ENCODE measurements at regions not wholly inside any gene's neighbourhood (a gene's known extent, or its start where the extent isn't known, plus 50 kb on each side); places are given as distances from the start of the nearest gene placed in this dataset.

DNA sequence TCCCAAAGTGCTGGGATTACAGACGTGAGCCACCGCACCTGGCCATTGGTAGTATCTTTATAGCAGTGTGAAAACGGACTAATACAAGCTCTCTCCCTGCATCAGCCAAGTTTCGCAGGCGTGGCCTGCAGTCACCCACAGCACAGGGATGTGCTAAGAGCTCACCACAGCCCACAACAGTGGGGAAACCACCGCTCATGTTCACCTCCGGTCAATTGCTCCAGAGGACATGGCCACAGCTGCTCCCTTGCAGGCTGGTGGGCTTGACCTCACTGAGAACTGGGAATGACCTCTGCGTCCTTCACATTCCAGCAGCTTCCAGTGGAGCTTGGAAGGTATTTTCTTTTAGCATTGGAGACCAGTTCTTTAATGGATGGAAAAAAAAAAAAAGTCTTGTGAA lies 156.4 kb downstream of the KCTD15 start:
- no peak for TF ChIP-seq POLR2AphosphoS5 (IDR thresholded peaks at IDR 0.05)
- TF ChIP-seq CTCF (IDR thresholded peaks at IDR 0.05), result no peak
- TF ChIP-seq EP300 (IDR thresholded peaks at IDR 0.05), result no peak
- TF ChIP-seq POLR2A (IDR thresholded peaks at IDR 0.05), result no peak

All from gastroesophageal sphincter (tissue), 3 donors.